Stimulated activated CD4-positive, alpha-beta T cell treated with anti-CD3 and anti-CD28 coated beads, TNF-alpha, amount 100 ng/mL, for 4 hours (primary cell): ENCODE measurements at regions not wholly inside any gene's neighbourhood (a gene's known extent, or its start where the extent isn't known, plus 50 kb on each side); places are given as distances from the start of the nearest gene placed in this dataset.
"Not testable (repeated sequence)": the region's sequence is repeated elsewhere in the genome, so short reads cannot be mapped to it uniquely, and the experiment has no call there.

Source experiments
- DNase-seq, 3 experiments: peaks; one replicate each; pipeline ENCODE4 v3.0.0-alpha.2; 2020; ENCODE audit warnings: low read depth in 3 of 3

- DNase-seq: not testable (repeated sequence)
Observed at GRCh38 chr12:9308745-9309144, 100.5 kb upstream of the PZP start.

DNA sequence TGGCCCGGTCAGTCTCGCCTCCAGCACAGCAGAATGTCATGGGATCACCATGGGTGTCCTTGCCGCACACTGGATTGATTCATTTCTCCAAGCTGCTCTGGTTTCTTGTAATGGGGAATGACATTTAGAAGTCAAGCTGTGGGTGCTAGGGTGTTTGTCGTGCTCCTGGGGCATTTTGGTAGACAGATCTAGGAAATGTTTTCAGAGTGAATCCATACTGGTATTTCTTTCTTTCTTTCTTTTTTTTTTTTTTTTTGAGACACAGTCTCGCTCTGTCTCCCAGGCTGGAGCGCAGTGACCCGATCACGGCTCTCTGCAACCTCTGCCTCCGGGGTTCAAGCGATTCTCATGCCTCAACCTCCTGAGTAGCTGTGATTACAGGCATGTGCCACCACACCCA lies 100.0 kb upstream of the PZP start:
- DNase-seq: not testable (repeated sequence)

GRCh38 chr12:9307255-9307654 lies 99.1 kb upstream of the PZP start:
- not testable (repeated sequence) for DNase-seq

DNA sequence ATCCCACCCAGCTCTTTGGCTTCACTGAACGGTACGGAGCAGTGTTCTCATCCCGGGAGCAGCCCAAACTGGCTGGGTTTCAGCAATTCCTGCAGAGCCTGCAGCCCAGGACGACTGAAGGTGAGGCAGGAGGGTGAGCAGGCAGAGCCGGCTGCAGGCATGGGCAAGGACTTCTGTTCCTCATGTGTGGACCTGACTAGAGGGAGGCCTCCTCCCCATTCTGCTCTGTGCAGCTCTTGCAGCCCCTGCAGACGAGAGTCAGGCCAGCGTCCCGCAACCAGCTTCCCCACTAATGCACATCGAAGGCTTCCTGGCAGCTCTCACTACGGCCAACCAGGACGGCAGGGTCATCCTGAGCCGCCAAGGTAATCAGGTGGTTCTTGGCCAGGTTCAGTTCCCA lies 97.8 kb upstream of the PZP start:
- DNase-seq: not testable (repeated sequence)

DNA sequence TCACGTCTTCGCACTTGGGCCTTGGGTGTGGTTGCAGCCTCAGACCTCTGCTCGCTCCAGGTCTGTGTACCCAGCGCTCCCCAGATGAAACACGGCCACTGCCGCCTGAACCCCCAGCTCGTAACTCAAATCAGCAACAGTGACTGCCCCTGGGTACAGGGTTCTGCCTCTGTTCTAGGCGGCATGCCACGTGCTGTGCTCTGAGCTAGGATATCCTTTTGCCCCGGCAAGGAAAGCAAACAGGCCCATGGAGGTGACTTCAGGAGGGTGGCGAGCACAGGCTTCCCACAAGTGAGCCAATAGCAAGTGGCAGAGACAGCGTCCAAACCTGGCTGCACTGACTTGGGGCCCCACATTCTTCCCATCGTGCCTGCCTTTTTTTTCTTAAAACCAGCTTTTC lies 96.3 kb upstream of the PZP start:
- not testable (repeated sequence) for DNase-seq

- DNase-seq: not testable (repeated sequence)
Observed at GRCh38 chr12:9295872-9296271, 87.7 kb upstream of the PZP start.

DNA sequence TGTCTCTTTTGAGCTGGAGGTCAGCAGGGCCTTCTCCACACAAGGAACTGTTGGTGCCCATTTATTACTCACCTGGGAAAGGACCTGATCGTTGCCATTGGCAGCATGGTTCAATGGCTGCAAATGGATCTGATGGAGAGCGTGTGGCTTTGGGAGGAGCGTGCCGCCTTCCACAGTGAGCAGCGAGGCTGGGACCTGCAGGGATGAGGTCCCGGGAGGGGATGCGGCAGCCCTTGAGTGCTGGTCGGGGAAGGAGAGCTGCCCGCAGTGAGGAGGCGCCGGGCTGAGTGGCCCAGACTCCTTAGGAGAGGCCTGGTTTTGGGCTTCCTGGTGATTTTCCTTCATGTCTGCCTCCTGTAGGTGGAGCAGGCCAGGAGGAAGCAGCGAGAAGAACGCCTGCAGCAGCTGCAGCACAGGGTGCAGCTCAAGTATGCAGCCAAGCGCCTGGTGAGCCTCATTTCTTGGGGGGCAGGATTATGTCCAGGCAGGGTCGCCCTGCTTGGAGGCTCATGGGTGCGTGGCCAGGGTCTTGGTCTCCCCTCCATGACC lies 86.0 kb upstream of the PZP start:
- not testable (repeated sequence) for DNase-seq

DNA sequence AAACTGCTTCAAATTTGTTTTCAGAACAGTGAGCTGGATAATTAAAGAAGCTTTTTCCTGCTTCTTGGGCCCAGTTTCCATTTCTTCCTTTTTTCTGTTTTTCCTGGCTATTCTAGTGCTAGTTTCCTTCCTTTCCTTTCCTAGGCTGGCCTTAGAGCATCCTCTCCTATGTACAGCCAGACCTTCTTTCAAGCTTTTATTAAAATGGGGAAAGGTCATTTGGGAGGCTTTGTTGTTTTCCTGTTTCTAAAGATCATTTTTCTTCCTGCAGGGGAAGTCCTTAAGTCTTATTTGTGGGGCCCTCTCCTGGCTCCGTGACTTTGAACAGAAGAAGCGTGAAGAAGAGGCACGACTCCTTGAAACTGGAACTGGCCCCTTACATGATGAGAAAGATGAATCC lies 85.2 kb upstream of the PZP start:
- DNase-seq: not testable (repeated sequence)

DNA sequence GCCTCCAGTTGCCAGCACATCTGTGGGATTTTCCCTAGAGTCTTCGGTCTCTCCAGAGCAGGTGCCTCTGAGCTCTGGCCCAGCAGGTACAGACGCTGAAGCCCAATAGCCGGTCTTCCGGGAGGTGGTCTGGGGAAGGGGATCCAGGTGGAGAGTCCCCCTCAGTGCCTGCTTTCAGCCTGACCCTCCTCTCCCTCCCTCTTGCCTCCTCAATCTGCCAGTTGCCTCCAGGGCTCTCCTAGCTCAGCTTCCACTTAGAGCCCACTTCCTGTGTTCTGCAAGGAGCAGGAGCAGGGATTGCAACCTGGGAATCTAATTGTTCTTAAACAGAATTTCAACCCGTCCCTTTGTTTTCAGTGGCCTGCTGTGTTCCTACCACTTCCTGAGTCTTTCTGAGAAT lies 81.8 kb upstream of the PZP start:
- not testable (repeated sequence) for DNase-seq

- not testable (repeated sequence) for DNase-seq
Observed at GRCh38 chr12:9284724-9285123, 76.5 kb upstream of the PZP start.

GRCh38 chr12:9284197-9284596 lies 76.0 kb upstream of the PZP start:
- DNase-seq: not testable (repeated sequence)

DNA sequence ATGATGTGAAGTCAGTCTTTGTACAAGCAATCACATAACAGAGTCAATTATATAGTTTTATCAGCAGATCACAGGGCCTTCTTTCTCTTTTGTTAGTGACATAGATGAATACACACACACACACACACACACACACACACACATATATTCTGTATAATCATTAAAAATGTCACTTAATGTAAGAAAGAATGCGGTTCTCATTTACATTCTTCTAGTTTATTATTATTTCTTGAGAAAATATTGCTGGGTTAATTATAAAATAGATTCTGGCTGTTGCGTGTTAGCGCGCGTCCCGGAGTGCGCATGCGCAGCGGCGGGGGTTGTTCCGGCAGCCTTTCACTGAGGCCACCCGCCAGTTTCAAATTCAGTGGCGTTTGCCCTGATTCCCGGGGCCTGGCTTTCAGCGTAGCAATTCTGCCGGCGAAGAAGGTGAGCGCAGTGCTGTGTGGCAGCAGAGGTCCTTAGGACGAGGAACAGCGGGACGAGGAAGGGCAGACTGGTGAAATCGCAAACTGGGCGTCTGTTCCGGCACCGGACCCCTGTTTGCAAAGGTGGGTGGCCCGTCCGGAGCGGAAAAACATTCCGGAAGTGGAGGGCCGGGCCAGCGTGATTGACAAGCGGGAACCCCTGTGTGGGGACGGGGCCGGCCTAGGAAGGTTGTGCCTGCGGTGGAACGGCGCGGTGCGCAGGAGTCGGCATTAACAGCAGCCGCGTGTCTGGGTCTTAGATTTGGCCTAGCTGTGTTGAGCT lies 75.3 kb upstream of the PZP start:
- DNase-seq: peak; percentile 39 to 82 (median 46)

GRCh38 chr12:9276990-9277389 lies 68.8 kb upstream of the PZP start:
- DNase-seq: no peak

DNA sequence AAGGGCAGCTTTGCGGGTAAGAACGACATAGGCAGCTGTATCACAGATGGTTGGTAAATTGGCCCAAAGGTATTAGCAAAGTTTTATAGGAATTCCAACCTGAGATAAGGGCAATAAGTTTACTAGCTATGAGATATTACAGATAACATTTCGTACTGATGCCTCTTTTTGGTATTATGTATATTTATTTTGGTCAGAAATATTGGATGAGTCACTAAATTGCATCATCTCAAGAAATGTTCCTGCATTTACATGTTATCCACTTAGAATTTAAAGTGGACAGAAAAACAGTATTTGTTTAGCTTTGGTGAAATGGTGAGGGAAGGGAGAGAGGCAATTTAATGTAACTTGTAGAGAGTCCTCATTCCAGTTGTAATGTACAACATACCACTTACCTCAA lies 65.1 kb upstream of the PZP start:
- DNase-seq: no peak

DNA sequence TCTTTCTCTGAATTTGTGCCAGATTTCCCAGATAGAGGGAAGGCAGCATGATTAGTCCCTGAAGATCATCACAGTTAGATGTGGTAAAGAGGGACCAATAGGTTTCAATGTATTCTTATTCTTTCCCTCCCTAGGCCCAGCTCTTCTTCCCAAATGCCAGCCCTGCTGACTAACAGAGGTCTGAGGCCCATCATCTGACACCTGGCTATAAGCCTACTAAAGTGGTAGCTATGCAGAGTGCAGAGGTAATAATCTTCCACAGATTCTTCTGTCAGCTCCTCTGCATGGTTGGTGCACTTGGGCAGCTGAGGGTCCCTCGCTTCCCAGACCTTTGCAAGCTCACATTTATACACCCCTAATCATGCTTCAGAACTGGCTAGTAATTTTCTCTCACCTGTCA lies 63.7 kb upstream of the PZP start:
- DNase-seq: no peak

- no peak for DNase-seq
Observed at GRCh38 chr12:9264546-9264945, 56.4 kb upstream of the PZP start.

GRCh38 chr12:9260931-9261330 lies 52.7 kb upstream of the PZP start:
- DNase-seq: no peak

GRCh38 chr12:9258676-9259075 lies 50.5 kb upstream of the PZP start:
- no peak for DNase-seq
